ENCODE measurements at regions not wholly inside any gene's neighbourhood (a gene's known extent, or its start where the extent isn't known, plus 50 kb on each side); places are given as distances from the start of the nearest gene placed in this dataset.

DNA sequence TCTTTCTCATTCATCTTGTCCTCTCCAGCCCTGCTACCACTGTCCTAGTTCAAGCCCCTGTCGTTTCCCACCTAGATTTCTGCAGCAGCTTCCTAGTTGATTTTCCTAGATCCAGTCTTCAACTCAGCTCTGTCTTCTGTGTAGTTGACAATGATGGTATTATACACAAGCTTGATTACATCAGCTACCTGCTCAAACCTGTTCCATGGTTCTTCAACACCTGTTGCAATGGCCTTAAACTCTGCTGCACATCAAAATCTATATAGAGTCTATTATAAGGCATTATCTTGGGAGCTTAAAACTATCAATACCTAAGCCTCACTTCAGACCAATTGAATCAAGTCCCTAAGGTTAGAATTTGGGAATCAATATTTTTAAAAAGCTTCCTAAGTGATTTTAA lies 71.7 kb upstream of the PELI2 start:
- POLR2A ChIA-PET, result no interaction called here

DNA sequence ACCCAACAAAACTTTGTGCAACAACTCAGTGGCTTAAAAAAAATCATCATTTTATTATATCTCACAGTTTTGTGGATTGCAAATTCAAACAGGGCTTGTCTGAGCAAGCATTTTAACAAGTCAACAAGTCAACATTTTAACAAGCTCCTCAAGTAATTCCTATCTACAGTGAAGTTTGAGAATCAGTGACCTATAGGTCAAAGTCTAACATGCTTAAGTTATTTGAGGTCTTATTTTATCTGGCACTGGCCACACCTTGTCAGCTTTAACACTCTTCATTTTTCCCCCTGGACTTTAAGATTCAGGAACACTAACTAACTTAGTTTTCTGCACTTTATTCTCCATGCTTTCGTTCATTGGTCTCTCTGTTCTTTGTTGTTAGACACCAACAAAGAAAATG lies 71.2 kb upstream of the PELI2 start:
- no CpG with 5 or more reads among the region's 1 CpG for WGBS (ENCODE audit: insufficient coverage)
- H3K4me1 ChIP-seq (ENCODE audit: control insufficient read depth in 2 of 2, insufficient read depth in 2 of 2, low read length in 2 of 2), result no peaks in the 10 kb centered on the region
- no peak overlapping the region for H2AFZ ChIP-seq (ENCODE audit: insufficient read depth, low read depth, low read length, poor library complexity, severe bottlenecking)
- Mint-ChIP-seq H3K27ac (no peak overlapping the region), H3K9me3 (ENCODE audit: insufficient read depth) (no peaks in the 10 kb centered on the region), H3K27me3 (peaks cover 7% of the 10 kb centered on the region), H3K4me3 (no peak overlapping the region), H3K4me1 (no peaks in the 10 kb centered on the region)
- no peaks in the 10 kb centered on the region for H3K36me3 ChIP-seq (replicated peaks in 1 of 2; ENCODE audit: control extremely low read depth in 1 of 2, control insufficient read depth in 1 of 2, extremely low read depth in 1 of 2, insufficient read depth in 2 of 2, low read length in 1 of 2)
- H3K27ac ChIP-seq (ENCODE audit: low read length in 2 of 2), result no peak overlapping the region
- ATAC-seq (ENCODE audit: low read depth), result no peak
- DNase-seq, result no peak
- no peak overlapping the region for H3K4me2 ChIP-seq (replicated peaks; ENCODE audit: low read depth, low read length, poor library complexity, severe bottlenecking)
- ChIA-PET CTCF (no interaction called here), POLR2A (no interaction called here)
- H3K9ac ChIP-seq (ENCODE audit: low read length), result no peak overlapping the region
- no peaks in the 10 kb centered on the region for H3K79me2 ChIP-seq (ENCODE audit: control insufficient read depth, insufficient read depth, low read length)
- H3K9me3 ChIP-seq (ENCODE audit: control extremely low read depth in 1 of 3, control insufficient read depth in 2 of 3, insufficient read depth in 1 of 3, low read length in 2 of 3), result peaks cover 0 to 1% (median 0%) of the 10 kb centered on the region in 3 donors
- no peak overlapping the region for H3K4me3 ChIP-seq (ENCODE audit: control extremely low read depth in 1 of 5, extremely low read depth in 1 of 5, insufficient read depth in 1 of 5, low read depth in 2 of 5, low read length in 4 of 5)
- H3K27me3 ChIP-seq (replicated peaks in 1 of 4; ENCODE audit: control extremely low read depth in 1 of 4, control insufficient read depth in 3 of 4, insufficient read depth in 4 of 4, low read length in 3 of 4), result peaks cover 0 to 7% (median 2%) of the 10 kb centered on the region in 4 experiments
- intact Hi-C loops (cut with micrococcal nuclease), result no loop called here
- TF ChIP-seq, protein P1, sequence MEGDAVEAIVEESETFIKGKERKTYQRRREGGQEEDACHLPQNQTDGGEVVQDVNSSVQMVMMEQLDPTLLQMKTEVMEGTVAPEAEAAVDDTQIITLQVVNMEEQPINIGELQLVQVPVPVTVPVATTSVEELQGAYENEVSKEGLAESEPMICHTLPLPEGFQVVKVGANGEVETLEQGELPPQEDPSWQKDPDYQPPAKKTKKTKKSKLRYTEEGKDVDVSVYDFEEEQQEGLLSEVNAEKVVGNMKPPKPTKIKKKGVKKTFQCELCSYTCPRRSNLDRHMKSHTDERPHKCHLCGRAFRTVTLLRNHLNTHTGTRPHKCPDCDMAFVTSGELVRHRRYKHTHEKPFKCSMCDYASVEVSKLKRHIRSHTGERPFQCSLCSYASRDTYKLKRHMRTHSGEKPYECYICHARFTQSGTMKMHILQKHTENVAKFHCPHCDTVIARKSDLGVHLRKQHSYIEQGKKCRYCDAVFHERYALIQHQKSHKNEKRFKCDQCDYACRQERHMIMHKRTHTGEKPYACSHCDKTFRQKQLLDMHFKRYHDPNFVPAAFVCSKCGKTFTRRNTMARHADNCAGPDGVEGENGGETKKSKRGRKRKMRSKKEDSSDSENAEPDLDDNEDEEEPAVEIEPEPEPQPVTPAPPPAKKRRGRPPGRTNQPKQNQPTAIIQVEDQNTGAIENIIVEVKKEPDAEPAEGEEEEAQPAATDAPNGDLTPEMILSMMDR (IDR thresholded peaks at IDR 0.05), result no peak
- TF ChIP-seq EZH2 (IDR thresholded peaks at IDR 0.05; ENCODE audit: borderline replicate concordance, insufficient read depth, low read depth, low read length, poor library complexity, severe bottlenecking), result no peak
- H4K20me1 ChIP-seq (ENCODE audit: control insufficient read depth, insufficient read depth, low read length, poor library complexity, severe bottlenecking), result no peaks in the 10 kb centered on the region

More for the DNA sequence above, 71.7 kb upstream of the PELI2 start:
- ATAC-seq (ENCODE audit: low read depth) (no peak), DNase-seq (no peak)
- no CpG with 5 or more reads among the region's 1 CpG for WGBS (ENCODE audit: insufficient coverage)
- Histone ChIP-seq H3K27me3 (replicated peaks in 1 of 4; ENCODE audit: control extremely low read depth in 1 of 4, control insufficient read depth in 3 of 4, insufficient read depth in 4 of 4, low read length in 3 of 4) (peaks cover 0 to 7% (median 2%) of the 10 kb centered on the region in 4 experiments), H3K9ac (ENCODE audit: low read length) (no peak overlapping the region), H3K79me2 (ENCODE audit: control insufficient read depth, insufficient read depth, low read length) (no peaks in the 10 kb centered on the region), H3K4me2 (replicated peaks; ENCODE audit: low read depth, low read length, poor library complexity, severe bottlenecking) (no peak overlapping the region), H3K9me3 (ENCODE audit: control extremely low read depth in 1 of 3, control insufficient read depth in 2 of 3, insufficient read depth in 1 of 3, low read length in 2 of 3) (peaks cover 0 to 1% (median 0%) of the 10 kb centered on the region in 3 donors), H3K36me3 (replicated peaks in 1 of 2; ENCODE audit: control extremely low read depth in 1 of 2, control insufficient read depth in 1 of 2, extremely low read depth in 1 of 2, insufficient read depth in 2 of 2, low read length in 1 of 2) (no peaks in the 10 kb centered on the region), H3K4me3 (ENCODE audit: control extremely low read depth in 1 of 5, extremely low read depth in 1 of 5, insufficient read depth in 1 of 5, low read depth in 2 of 5, low read length in 4 of 5) (no peak overlapping the region), H3K27ac (ENCODE audit: low read length in 2 of 2) (no peak overlapping the region), H3K4me1 (ENCODE audit: control insufficient read depth in 2 of 2, insufficient read depth in 2 of 2, low read length in 2 of 2) (no peaks in the 10 kb centered on the region), H2AFZ (ENCODE audit: insufficient read depth, low read depth, low read length, poor library complexity, severe bottlenecking) (no peak overlapping the region), H4K20me1 (ENCODE audit: control insufficient read depth, insufficient read depth, low read length, poor library complexity, severe bottlenecking) (no peaks in the 10 kb centered on the region)
- Mint-ChIP-seq H3K27ac (no peak overlapping the region), H3K9me3 (ENCODE audit: insufficient read depth) (no peaks in the 10 kb centered on the region), H3K4me3 (no peak overlapping the region), H3K4me1 (no peaks in the 10 kb centered on the region), H3K27me3 (peaks cover 5% of the 10 kb centered on the region)
- intact Hi-C loops (cut with micrococcal nuclease), result no loop called here
- CTCF ChIA-PET, result no interaction called here
- TF ChIP-seq, protein P1 (IDR thresholded peaks at IDR 0.05), result no peak
- TF ChIP-seq EZH2 (IDR thresholded peaks at IDR 0.05; ENCODE audit: borderline replicate concordance, insufficient read depth, low read depth, low read length, poor library complexity, severe bottlenecking), result no peak

All from B cell (primary cell).